Natural killer cell (primary cell): ENCODE measurements at regions not wholly inside any gene's neighbourhood (a gene's known extent, or its start where the extent isn't known, plus 50 kb on each side); places are given as distances from the start of the nearest gene placed in this dataset.
"Not testable (repeated sequence)": the region's sequence is repeated elsewhere in the genome, so short reads cannot be mapped to it uniquely, and the experiment has no call there.

Source experiments
- ATAC-seq, 3 donors: fragments of 150-1000 bp in 2 of 3; fragments of 200-7000 bp in 1 of 3; cut with Tn5 transposase; 1 replicate in 1 of 3; 2 replicates in 2 of 3; pipeline ENCODE4 v1.10.0; 2021; ENCODE audit warnings: mild to moderate bottlenecking in 2 of 3, moderate library complexity in 2 of 3
- DNase-seq, 2 donors: peaks; one replicate each; pipeline versions ENCODE4 v3.0.0 to v3.0.0-alpha.2; 2013 to 2021; ENCODE audit warnings: mixed read lengths in 1 of 2
- H3K27ac ChIP-seq: one replicate; pipeline ENCODE4 v1.5.1; 2013; ENCODE audit warnings: mild to moderate bottlenecking, low read length
- H3K27me3 ChIP-seq: one replicate; pipeline ENCODE4 v1.6.1; 2013; ENCODE audit warnings: low read length; ENCODE audit not compliant: control insufficient read depth, insufficient read depth
- H3K36me3 ChIP-seq: one replicate; pipeline ENCODE4 v1.6.1; 2013; ENCODE audit warnings: low read length; ENCODE audit not compliant: control insufficient read depth, insufficient read depth
- H3K4me1 ChIP-seq: one replicate; pipeline ENCODE4 v1.6.1; 2013; ENCODE audit warnings: low read length; ENCODE audit not compliant: control insufficient read depth, insufficient read depth
- H3K4me3 ChIP-seq: one replicate; pipeline ENCODE4 v1.5.1; 2013; ENCODE audit warnings: low read length
- H3K9me3 ChIP-seq: one replicate; pipeline ENCODE4 v1.6.1; 2013; ENCODE audit warnings: low read length; ENCODE audit not compliant: control insufficient read depth, insufficient read depth
- H3K27ac Mint-ChIP-seq, 2 donors: one replicate each; pipeline ENCODE4 v1.8.0; 2022; ENCODE audit warnings: mild to moderate bottlenecking in 2 of 2, mixed read lengths in 2 of 2, moderate library complexity in 1 of 2
- H3K27me3 Mint-ChIP-seq, 2 donors: one replicate each; pipeline ENCODE4 v1.8.0; 2022; ENCODE audit warnings: low read depth in 2 of 2, mixed read lengths in 2 of 2
- H3K36me3 Mint-ChIP-seq: one replicate; pipeline ENCODE4 v1.8.0; 2022; ENCODE audit warnings: mixed read lengths
- H3K4me1 Mint-ChIP-seq, 2 donors: one replicate each; pipeline ENCODE4 v1.8.0; 2022; ENCODE audit warnings: mixed read lengths in 2 of 2
- H3K4me3 Mint-ChIP-seq: one replicate; pipeline ENCODE4 v1.8.0; 2022; ENCODE audit warnings: mild to moderate bottlenecking, moderate library complexity, mixed read lengths
- H3K9me3 Mint-ChIP-seq, 2 donors: one replicate each; pipeline ENCODE4 v1.8.0; 2022; ENCODE audit warnings: mixed read lengths in 2 of 2
- CTCF ChIP-seq: fragments of 200-600 bp; IDR thresholded peaks from one replicate; pipeline ENCODE4 v1.8.0; 2022; ENCODE audit warnings: antibody characterized with exemption
- WGBS: methylation state at CpG from one replicate; pipeline ENCODE4 v1.1.7; 2013; ENCODE audit warnings: missing lambda C conversion rate; ENCODE audit not compliant: insufficient coverage; 5-methylcytosine and 5-hydroxymethylcytosine counted together
- intact Hi-C: fragments of 100-400 bp; cut with micrococcal nuclease; formaldehyde crosslinking; loops from one replicate; pipeline ENCODE4 v1.14.2; 2022

- H3K27ac Mint-ChIP-seq = no peak overlapping the region
- H3K27me3 Mint-ChIP-seq = no peaks in the 10 kb centered on the region
- WGBS = 78% methylated on average over 2 of the region's 2 CpGs
- Histone ChIP-seq H3K9me3 (peaks cover 2% of the 10 kb centered on the region), H3K4me1 (no peaks in the 10 kb centered on the region), H3K27me3 (no peaks in the 10 kb centered on the region), H3K36me3 (no peaks in the 10 kb centered on the region), H3K4me3 (no peak overlapping the region), H3K27ac (no peak overlapping the region)
- intact Hi-C loops = no loop called here
- ATAC-seq (peak in 1 of 3 donors; percentile 52), DNase-seq (no peak)
- H3K4me3 Mint-ChIP-seq = no peak overlapping the region
- H3K4me1 Mint-ChIP-seq = no peaks in the 10 kb centered on the region
- no peak for TF ChIP-seq CTCF
- H3K9me3 Mint-ChIP-seq = peaks cover 0 to 2% of the 10 kb centered on the region in 2 donors
- peaks cover 1% of the 10 kb centered on the region for H3K36me3 Mint-ChIP-seq
Observed at GRCh38 chr1:185520188-185520920, 203.3 kb upstream of the IVNS1ABP start.

GRCh38 chr1:185517808-185518419, 200.9 kb upstream of the IVNS1ABP start:
- H3K36me3 ChIP-seq = no peaks in the 10 kb centered on the region

GRCh38 chr1:185517301-185517700, 200.3 kb upstream of the IVNS1ABP start:
- WGBS = 71% methylated on average over 1 of the region's 2 CpGs
- intact Hi-C loops, ATAC-seq, H3K27me3 ChIP-seq, H3K4me3 Mint-ChIP-seq, DNase-seq, H3K9me3 ChIP-seq, H3K27ac ChIP-seq, H3K27me3 Mint-ChIP-seq, H3K36me3 ChIP-seq, H3K4me1 Mint-ChIP-seq, H3K9me3 Mint-ChIP-seq, H3K36me3 Mint-ChIP-seq, H3K27ac Mint-ChIP-seq, H3K4me1 ChIP-seq, H3K4me3 ChIP-seq: not testable (repeated sequence)

More at GRCh38 chr1:185517808-185518419, 200.9 kb upstream of the IVNS1ABP start:
- H3K27ac ChIP-seq = no peak overlapping the region
- intact Hi-C loops = no loop called here
- Mint-ChIP-seq H3K4me3 (no peak overlapping the region), H3K27ac (no peak overlapping the region), H3K36me3 (peaks cover 8% of the 10 kb centered on the region), H3K9me3 (peaks cover 2% of the 10 kb centered on the region in 2 donors), H3K27me3 (peaks cover 0 to 7% of the 10 kb centered on the region in 2 donors), H3K4me1 (no peaks in the 10 kb centered on the region)
- DNase-seq (no peak), ATAC-seq (no peak)
- H3K9me3 ChIP-seq = peaks cover 2% of the 10 kb centered on the region
- H3K4me3 ChIP-seq = no peak overlapping the region
- no peak for TF ChIP-seq CTCF
- no peaks in the 10 kb centered on the region for H3K27me3 ChIP-seq
- no CpG with 5 or more reads among the region's 2 CpGs for WGBS
- no peaks in the 10 kb centered on the region for H3K4me1 ChIP-seq

GRCh38 chr1:185515696-185516095, 198.7 kb upstream of the IVNS1ABP start:
- Mint-ChIP-seq H3K27me3 (peaks cover 0 to 7% of the 10 kb centered on the region in 2 donors), H3K4me3 (no peak overlapping the region), H3K9me3 (peaks cover 2% of the 10 kb centered on the region in 2 donors), H3K4me1 (no peaks in the 10 kb centered on the region), H3K36me3 (peaks cover 8% of the 10 kb centered on the region), H3K27ac (no peak overlapping the region)
- H3K4me1 ChIP-seq = no peaks in the 10 kb centered on the region
- 81% methylated on average over 1 of the region's 2 CpGs for WGBS
- intact Hi-C loops = no loop called here
- DNase-seq = no peak
- no peak overlapping the region for H3K4me3 ChIP-seq
- no peak for ATAC-seq
- H3K27me3 ChIP-seq = no peaks in the 10 kb centered on the region
- no peak overlapping the region for H3K27ac ChIP-seq
- H3K9me3 ChIP-seq = peaks cover 2% of the 10 kb centered on the region
- TF ChIP-seq CTCF = no peak
- no peaks in the 10 kb centered on the region for H3K36me3 ChIP-seq
